ENCODE measurements at regions not wholly inside any gene's neighbourhood (a gene's known extent, or its start where the extent isn't known, plus 50 kb on each side); places are given as distances from the start of the nearest gene placed in this dataset.

- H3K27me3 ChIP-seq, result peaks cover 6% of the 10 kb centered on the region
- H3K27ac ChIP-seq, result no peak overlapping the region
- H3K36me3 ChIP-seq, result no peaks in the 10 kb centered on the region
- H3K4me3 ChIP-seq, result no peak overlapping the region
- no peaks in the 10 kb centered on the region for H3K4me1 ChIP-seq
- no peaks in the 10 kb centered on the region for H3K9me3 ChIP-seq
- ATAC-seq, result no peak
- 94 to 100% methylated on average over 2 to 3 of the region's 6 CpGs for WGBS, 2 donors (ENCODE audit: low coverage in 1 of 2)
- no peak for TF ChIP-seq CTCF (IDR thresholded peaks at IDR 0.05)
Observed at GRCh38 chr2:121866789-121867188, 111.3 kb downstream of the TSN start.

GRCh38 chr2:121868652-121869051 is 113.2 kb downstream of the TSN start:
- WGBS, 2 donors (ENCODE audit: low coverage in 1 of 2), result 57 to 70% methylated on average over 1 of the region's 1 CpG
- TF ChIP-seq POLR2AphosphoS5 (IDR thresholded peaks at IDR 0.05), result no peak
- no peak for TF ChIP-seq POLR2A (IDR thresholded peaks at IDR 0.05)
- TF ChIP-seq CTCF (IDR thresholded peaks at IDR 0.05), result no peak
- TF ChIP-seq EP300 (IDR thresholded peaks at IDR 0.05), result no peak
- ATAC-seq, result no peak
- no peaks in the 10 kb centered on the region for H3K27me3 ChIP-seq
- no peak overlapping the region for H3K4me3 ChIP-seq
- no peak overlapping the region for H3K27ac ChIP-seq
- H3K36me3 ChIP-seq, result no peaks in the 10 kb centered on the region
- peaks cover 0 to 5% (median 0%) of the 10 kb centered on the region in 3 donors for H3K4me1 ChIP-seq
- no peaks in the 10 kb centered on the region for H3K9me3 ChIP-seq

- no peak for ATAC-seq
- TF ChIP-seq POLR2A (IDR thresholded peaks at IDR 0.05) (no peak), CTCF (IDR thresholded peaks at IDR 0.05) (no peak), POLR2AphosphoS5 (IDR thresholded peaks at IDR 0.05) (no peak), EP300 (IDR thresholded peaks at IDR 0.05) (no peak)
- 63 to 67% methylated on average over 1 to 3 of the region's 7 CpGs for WGBS, 2 donors (ENCODE audit: low coverage in 1 of 2)
Observed at GRCh38 chr2:121869363-121869762, 113.9 kb downstream of the TSN start.

GRCh38 chr2:121869873-121870272 is 114.4 kb downstream of the TSN start:
- no peaks in the 10 kb centered on the region for H3K9me3 ChIP-seq
- no peaks in the 10 kb centered on the region for H3K27me3 ChIP-seq
- no peak overlapping the region for H3K27ac ChIP-seq
- no peak overlapping the region for H3K4me3 ChIP-seq
- ATAC-seq, result no peak
- H3K36me3 ChIP-seq, result no peaks in the 10 kb centered on the region
- TF ChIP-seq CTCF (IDR thresholded peaks at IDR 0.05), result no peak
- TF ChIP-seq POLR2AphosphoS5 (IDR thresholded peaks at IDR 0.05), result no peak
- no peak for TF ChIP-seq POLR2A (IDR thresholded peaks at IDR 0.05)
- TF ChIP-seq EP300 (IDR thresholded peaks at IDR 0.05), result no peak
- peaks cover 0 to 5% (median 0%) of the 10 kb centered on the region in 3 donors for H3K4me1 ChIP-seq
- WGBS, 2 donors (ENCODE audit: low coverage in 1 of 2), result 83 to 84% methylated on average over 5 of the region's 5 CpGs

More at GRCh38 chr2:121869363-121869762, 113.9 kb downstream of the TSN start:
- Histone ChIP-seq H3K27ac (no peak overlapping the region), H3K4me3 (no peak overlapping the region), H3K27me3 (no peaks in the 10 kb centered on the region), H3K36me3 (no peaks in the 10 kb centered on the region), H3K4me1 (peaks cover 0 to 5% (median 0%) of the 10 kb centered on the region in 3 donors), H3K9me3 (no peaks in the 10 kb centered on the region)

GRCh38 chr2:121872651-121873050 is 117.2 kb downstream of the TSN start:
- H3K4me3 ChIP-seq, result no peak overlapping the region
- 16 to 41% methylated on average over 2 of the region's 2 CpGs for WGBS, 2 donors (ENCODE audit: low coverage in 1 of 2)
- H3K4me1 ChIP-seq, result peaks cover 0 to 5% (median 0%) of the 10 kb centered on the region in 3 donors
- H3K9me3 ChIP-seq, result no peaks in the 10 kb centered on the region
- no peaks in the 10 kb centered on the region for H3K27me3 ChIP-seq
- ATAC-seq, result no peak
- TF ChIP-seq POLR2A (IDR thresholded peaks at IDR 0.05), result no peak
- no peak for TF ChIP-seq CTCF (IDR thresholded peaks at IDR 0.05)
- no peak for TF ChIP-seq POLR2AphosphoS5 (IDR thresholded peaks at IDR 0.05)
- TF ChIP-seq EP300 (IDR thresholded peaks at IDR 0.05), result no peak
- no peaks in the 10 kb centered on the region for H3K36me3 ChIP-seq
- no peak overlapping the region for H3K27ac ChIP-seq

All from gastroesophageal sphincter (tissue), 4 donors.